CD4-positive, alpha-beta T cell treated with Interferon alpha-2 for 1 hour (primary cell): ENCODE measurements at regions not wholly inside any gene's neighbourhood (a gene's known extent, or its start where the extent isn't known, plus 50 kb on each side); places are given as distances from the start of the nearest gene placed in this dataset.
"Not testable (repeated sequence)": the region's sequence is repeated elsewhere in the genome, so short reads cannot be mapped to it uniquely, and the experiment has no call there.

Source experiments
- DNase-seq, 2 donors: peaks; one replicate each; pipeline ENCODE4 v3.0.0-alpha.2; 2020 to 2022

GRCh38 chr10:106378251-106378650 is 786.3 kb downstream of the SORCS1 start:
- DNase-seq = no peak

DNA sequence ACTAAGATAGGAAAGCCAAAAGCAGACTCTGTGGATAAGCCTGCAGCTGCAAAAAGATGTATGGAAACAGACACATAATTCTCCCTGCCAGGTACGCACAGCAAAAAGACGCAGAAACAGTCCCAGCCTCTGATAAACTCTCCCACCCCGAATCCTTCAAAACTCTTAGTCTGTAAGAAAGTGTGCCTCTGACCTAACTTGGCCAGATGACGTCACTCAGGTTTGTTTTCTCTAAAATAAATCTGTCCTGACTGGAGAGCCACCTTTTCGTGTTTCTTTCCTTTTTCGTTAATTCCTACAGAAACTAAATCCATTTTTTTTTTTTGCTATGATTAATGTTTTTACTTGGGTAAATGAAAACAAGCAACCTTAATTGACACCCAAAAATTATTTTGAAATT is 793.8 kb downstream of the SORCS1 start:
- no peak for DNase-seq

DNA sequence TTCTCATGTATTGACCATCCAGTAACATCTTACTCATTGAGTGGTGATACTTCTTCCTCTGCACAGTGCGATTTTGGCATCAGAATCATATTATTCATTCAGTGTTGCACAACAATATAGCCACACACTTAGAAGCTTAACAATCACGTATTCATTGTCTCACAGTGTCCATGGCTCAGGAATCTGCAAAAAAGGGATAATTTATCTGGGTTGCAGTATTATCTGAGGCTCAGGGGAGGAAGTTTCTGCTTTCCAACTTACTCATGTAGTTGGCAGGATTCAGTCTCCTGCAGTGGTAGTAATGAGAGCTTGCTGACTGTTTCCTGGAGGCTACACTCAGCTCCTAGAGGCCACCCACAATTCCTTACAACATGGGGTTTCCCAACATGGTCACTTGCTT is 803.6 kb downstream of the SORCS1 start:
- DNase-seq = no peak

GRCh38 chr10:106355450-106355849 is 809.1 kb downstream of the SORCS1 start:
- DNase-seq = no peak

DNA sequence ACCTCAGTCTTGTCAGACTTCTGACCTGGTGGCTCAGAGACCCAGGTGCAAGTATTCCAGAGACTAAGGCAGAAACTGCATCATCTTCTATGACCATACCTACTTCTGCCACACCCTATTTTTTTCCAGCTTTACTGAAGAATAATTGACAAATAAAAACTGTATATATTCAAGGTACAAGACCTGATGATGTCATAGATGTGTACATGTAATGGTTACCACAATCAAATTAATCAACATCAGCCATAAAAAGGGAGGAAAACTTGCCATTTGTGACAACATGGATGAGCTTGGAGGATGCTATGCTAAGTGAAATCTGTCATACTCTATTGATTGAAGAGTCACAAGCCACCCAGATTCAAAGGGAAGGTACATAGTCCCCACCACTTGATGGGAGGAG is 815.6 kb downstream of the SORCS1 start:
- no peak for DNase-seq

GRCh38 chr10:106347547-106347946 is 817.0 kb downstream of the SORCS1 start:
- DNase-seq = no peak

DNA sequence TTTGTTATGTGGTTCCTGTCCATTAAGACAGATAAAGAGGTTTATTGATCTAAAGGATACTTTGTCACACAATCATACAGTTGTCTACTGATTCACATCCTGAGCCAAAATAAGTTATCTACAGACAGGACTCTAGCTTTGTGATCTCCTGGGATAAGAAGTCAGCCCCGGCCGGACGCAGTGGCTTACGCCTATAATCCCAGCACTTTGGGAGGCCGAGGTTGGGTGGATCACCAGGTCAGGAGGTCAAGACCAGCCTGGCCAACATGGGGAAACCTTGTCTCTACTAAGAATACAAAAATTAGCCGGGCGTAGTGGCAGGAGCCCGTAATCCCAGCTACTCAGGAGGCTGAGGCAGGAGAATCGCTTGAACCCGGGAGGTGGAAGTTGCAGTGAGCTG is 821.0 kb downstream of the SORCS1 start:
- not testable (repeated sequence) for DNase-seq

- DNase-seq = no peak
Measured at GRCh38 chr10:106341356-106341755, 823.1 kb downstream of the SORCS1 start.

DNA sequence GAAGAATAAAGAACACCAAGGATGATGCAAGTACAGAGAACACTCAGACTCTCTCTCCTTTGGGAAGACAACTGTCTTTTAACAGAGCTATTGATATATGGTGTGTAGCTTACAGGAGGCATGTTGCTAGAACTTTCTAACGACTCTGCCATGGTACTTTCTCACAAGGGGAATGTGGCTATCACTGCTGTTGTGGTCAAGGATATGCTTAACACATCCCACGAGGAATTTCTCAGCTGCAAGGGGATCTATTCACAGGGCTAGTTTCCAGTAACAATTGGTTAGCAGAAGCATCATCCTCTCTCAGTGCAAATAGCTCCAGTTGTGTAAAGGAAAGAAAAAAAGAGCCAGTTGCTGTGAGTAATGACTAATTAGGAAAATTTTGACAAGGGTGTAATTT is 826.0 kb downstream of the SORCS1 start:
- DNase-seq = no peak

GRCh38 chr10:106336874-106337273 is 827.6 kb downstream of the SORCS1 start:
- DNase-seq = no peak

DNA sequence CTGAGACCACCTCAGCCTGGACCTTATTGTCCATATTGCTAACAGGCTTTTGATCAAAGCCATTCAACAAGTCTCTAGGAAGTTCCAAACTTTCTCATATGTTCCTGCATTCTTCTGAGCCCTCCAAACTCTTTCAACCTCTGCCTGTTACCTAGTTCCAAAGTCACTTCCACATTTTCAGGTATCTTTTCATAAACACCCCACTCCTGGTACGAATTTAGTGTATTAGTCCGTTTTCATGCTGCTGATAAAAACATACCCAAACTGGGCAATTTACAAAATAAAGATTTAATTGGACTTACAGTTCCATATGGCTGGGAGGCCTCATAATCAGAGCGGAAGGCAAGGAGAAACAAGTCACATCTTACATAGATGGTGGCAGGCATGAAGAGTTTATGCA is 836.8 kb downstream of the SORCS1 start:
- no peak for DNase-seq

GRCh38 chr10:106320876-106321275 is 843.6 kb downstream of the SORCS1 start:
- no peak for DNase-seq

GRCh38 chr10:106320078-106320477 is 844.4 kb downstream of the SORCS1 start:
- DNase-seq = no peak

DNA sequence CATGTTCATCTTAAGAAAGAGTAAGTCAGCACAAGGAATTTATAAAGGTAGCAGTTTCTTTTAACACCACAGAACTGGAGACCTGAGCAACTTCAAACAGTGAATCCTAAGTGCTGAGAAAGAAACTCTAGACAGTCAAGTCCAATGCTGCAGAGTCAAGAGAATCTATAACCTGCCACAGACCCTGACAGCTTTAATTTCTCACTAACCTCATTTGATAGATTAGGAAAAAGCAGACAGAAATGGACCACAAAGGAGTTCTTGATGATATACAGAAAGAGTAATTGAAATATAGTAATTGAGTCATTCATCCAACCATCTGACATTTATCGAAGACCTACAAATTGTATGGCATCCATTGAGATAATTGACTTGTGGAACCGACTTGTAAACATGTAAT is 847.0 kb downstream of the SORCS1 start:
- DNase-seq = no peak

DNA sequence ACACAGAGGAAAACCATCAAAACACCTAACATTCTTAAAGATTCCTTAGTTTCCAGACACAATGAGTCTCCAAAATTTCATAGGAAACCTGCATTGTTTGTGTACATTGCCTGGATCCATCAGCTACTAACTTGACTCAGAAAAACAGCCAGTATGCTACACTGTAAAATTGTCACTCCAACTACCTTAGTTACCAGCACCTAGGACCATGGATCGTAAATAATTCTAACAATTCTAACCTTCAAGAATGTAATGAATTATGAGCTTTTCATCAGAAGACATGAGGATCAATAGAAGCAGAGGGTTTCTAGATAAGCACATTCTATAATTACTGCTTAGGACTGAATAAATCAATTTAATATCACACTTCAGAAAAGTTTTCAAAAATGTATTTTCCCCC is 851.5 kb downstream of the SORCS1 start:
- no peak for DNase-seq

GRCh38 chr10:106312087-106312486 is 852.4 kb downstream of the SORCS1 start:
- no peak for DNase-seq

GRCh38 chr10:106311590-106311989 is 852.9 kb downstream of the SORCS1 start:
- no peak for DNase-seq

DNA sequence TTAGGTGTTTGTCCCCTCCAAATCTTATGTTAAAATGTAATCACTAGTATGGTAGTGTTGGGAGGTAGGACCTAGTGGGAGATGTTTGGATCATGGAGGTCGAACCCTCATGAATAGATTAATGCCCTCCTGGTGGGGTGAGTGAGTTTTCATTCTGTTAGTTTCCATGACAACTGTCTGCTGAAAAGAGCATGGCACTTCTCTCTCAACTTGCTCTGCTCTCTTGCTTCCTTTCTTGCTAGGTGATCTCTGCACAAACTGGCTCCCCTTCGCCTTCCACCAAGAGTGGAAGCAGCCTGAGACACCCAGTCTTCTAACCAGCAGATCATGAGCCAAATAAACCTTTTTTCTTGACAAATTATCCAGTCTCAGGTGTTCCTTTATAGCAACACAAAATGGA is 853.9 kb downstream of the SORCS1 start:
- DNase-seq = no peak

DNA sequence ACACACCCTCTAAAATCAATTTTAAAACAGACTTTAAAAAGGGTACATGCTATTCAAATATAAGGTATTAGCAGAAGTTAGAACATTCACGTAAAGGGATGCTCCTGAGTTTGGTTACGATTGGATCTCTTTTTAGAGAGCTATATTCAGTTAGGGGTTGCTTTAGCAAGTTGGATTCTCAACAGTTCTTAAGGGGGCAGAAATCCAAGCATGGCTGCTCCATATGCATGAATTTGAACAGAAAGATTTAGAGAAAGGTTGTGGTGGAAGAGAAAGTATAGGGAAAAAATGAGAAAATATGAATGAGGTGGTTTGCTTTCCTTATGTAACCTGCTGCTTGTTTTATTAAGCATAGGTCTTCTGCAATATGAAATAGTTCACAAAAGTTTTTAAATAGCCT is 855.1 kb downstream of the SORCS1 start:
- DNase-seq = no peak

- DNase-seq = no peak
Measured at GRCh38 chr10:106308284-106308683, 856.2 kb downstream of the SORCS1 start.

GRCh38 chr10:106304056-106304455 is 860.5 kb downstream of the SORCS1 start:
- no peak for DNase-seq

DNA sequence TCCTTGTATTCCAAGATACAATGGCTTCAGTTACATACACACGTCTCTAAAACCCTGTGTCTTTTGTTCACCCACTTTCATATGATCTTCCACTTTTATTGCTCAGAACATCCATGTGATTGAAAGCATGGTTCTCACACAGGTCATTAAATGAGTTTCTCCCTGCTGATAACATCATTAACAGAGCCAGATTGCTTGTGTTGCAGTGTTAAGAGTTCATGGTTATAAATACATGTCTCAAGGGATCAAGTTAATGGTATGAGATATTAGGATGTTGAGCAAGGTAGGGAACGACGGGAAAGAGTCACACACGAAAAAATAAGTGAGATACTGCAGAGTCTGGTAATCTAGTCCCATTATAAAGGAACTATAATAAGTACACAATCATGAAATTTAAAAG is 861.5 kb downstream of the SORCS1 start:
- DNase-seq = no peak

- DNase-seq = no peak
Measured at GRCh38 chr10:106301146-106301545, 863.4 kb downstream of the SORCS1 start.

GRCh38 chr10:106296750-106297392 is 867.6 kb downstream of the SORCS1 start:
- no peak for DNase-seq

- no peak for DNase-seq
Measured at GRCh38 chr10:106284802-106285587, 879.5 kb downstream of the SORCS1 start.
